IMR-90 (cell line): ENCODE measurements at regions not wholly inside any gene's neighbourhood (a gene's known extent, or its start where the extent isn't known, plus 50 kb on each side); places are given as distances from the start of the nearest gene placed in this dataset.

ENCODE experiments used
- ATAC-seq: fragments of 200-7000 bp; cut with Tn5 transposase; 2 replicates; pipeline ENCODE4 v1.9.1; 2020; ENCODE audit warnings: low read depth, mild to moderate bottlenecking, moderate library complexity
- BruUV-seq: library from RNA; stranded (reverse); fragments of 400-500 nt; replicated peaks from 2 replicates; lab custom pipeline; 2021; lab: Mats Ljungman, UMichigan
- CTCF ChIA-PET: fragments of 300-600 bp; formaldehyde crosslinking; extraction: SDS; loops from one replicate; lab custom pipeline; 2021; ENCODE audit warnings: antibody characterized with exemption; lab: Yijun Ruan, JAX
- POLR2A ChIA-PET: fragments of 300-600 bp; sonication (Branson Sonifier 250); formaldehyde crosslinking; loops from one replicate; lab custom pipeline; 2022; ENCODE audit warnings: antibody characterized with exemption; ENCODE audit not compliant: unreplicated experiment; lab: Charles Lee
- DNase-seq: peaks from one replicate; pipeline ENCODE4 v3.0.0; 2013
- H2AFZ ChIP-seq: replicated peaks from 2 replicates; pipeline ENCODE3; 2013; ENCODE audit warnings: low read length, mild to moderate bottlenecking; ENCODE audit not compliant: poor library complexity
- H2AK5ac ChIP-seq: 2 replicates; pipeline ENCODE4 v1.6.1; 2013; ENCODE audit warnings: low read depth, low read length, inconsistent platforms
- H2AK9ac ChIP-seq: replicated peaks from 2 replicates; pipeline ENCODE3; 2013; ENCODE audit warnings: mild to moderate bottlenecking, low read depth, low read length, moderate library complexity; ENCODE audit not compliant: poor library complexity
- H2BK120ac ChIP-seq: 2 replicates; pipeline ENCODE4 v1.6.1; 2013; ENCODE audit warnings: low read depth, low read length, inconsistent platforms
- H2BK15ac ChIP-seq: 3 replicates; pipeline ENCODE4 v1.6.1; 2013; ENCODE audit warnings: low read depth, low read length, inconsistent platforms
- H2BK20ac ChIP-seq: 2 replicates; pipeline ENCODE4 v1.6.1; 2013; ENCODE audit warnings: low read depth, mild to moderate bottlenecking, inconsistent platforms, low read length, moderate library complexity
- H2BK5ac ChIP-seq: 2 replicates; pipeline ENCODE4 v1.6.1; 2013; ENCODE audit warnings: mild to moderate bottlenecking, low read depth, low read length, inconsistent platforms; ENCODE audit not compliant: poor library complexity, severe bottlenecking
- H3K14ac ChIP-seq: replicated peaks from 2 replicates; pipeline ENCODE4 v1.6.1; 2013; ENCODE audit warnings: low read depth, low read length, inconsistent platforms
- H3K18ac ChIP-seq: 2 replicates; pipeline ENCODE4 v1.6.1; 2013; ENCODE audit warnings: low read depth, low read length, control low read depth
- H3K23ac ChIP-seq: 2 replicates; pipeline ENCODE4 v1.6.1; 2013; ENCODE audit warnings: low read depth, low read length, inconsistent platforms
- H3K27ac ChIP-seq: 2 replicates; pipeline ENCODE4 v1.5.1; 2013; ENCODE audit warnings: mild to moderate bottlenecking, control low read depth, low read length; ENCODE audit not compliant: insufficient read depth
- H3K27me3 ChIP-seq: 2 replicates; pipeline ENCODE4 v1.6.1; 2013; ENCODE audit warnings: low read length; ENCODE audit not compliant: control insufficient read depth, insufficient read depth
- H3K36me3 ChIP-seq: 2 replicates; pipeline ENCODE4 v1.6.1; 2013; ENCODE audit warnings: low read length, mixed read lengths; ENCODE audit not compliant: control insufficient read depth, insufficient read depth
- H3K4ac ChIP-seq: 2 replicates; pipeline ENCODE4 v1.6.1; 2013; ENCODE audit warnings: low read depth, low read length, inconsistent platforms
- H3K4me1 ChIP-seq: 2 replicates; pipeline ENCODE4 v1.6.1; 2013; ENCODE audit warnings: low read length, mixed read lengths; ENCODE audit not compliant: control insufficient read depth, insufficient read depth
- H3K4me2 ChIP-seq: 2 replicates; pipeline ENCODE4 v1.6.1; 2013; ENCODE audit warnings: low read depth, mild to moderate bottlenecking, control low read depth, low read length, moderate library complexity
- H3K4me3 ChIP-seq: 2 replicates; pipeline ENCODE4 v1.5.1; 2013; ENCODE audit warnings: low read depth, mild to moderate bottlenecking, control low read depth, low read length, moderate library complexity; ENCODE audit not compliant: insufficient read depth
- H3K56ac ChIP-seq: 2 replicates; pipeline ENCODE4 v1.6.1; 2013; ENCODE audit warnings: low read length, inconsistent platforms; ENCODE audit not compliant: insufficient read depth; ENCODE audit errors: extremely low read depth
- H3K79me1 ChIP-seq, 2 experiments: 2 replicates each; pipeline ENCODE4 v1.6.1; 2013; ENCODE audit warnings: low read length in 2 of 2, inconsistent platforms in 1 of 2, low read depth in 1 of 2
- H3K9ac ChIP-seq: 2 replicates; pipeline ENCODE4 v1.6.1; 2013; ENCODE audit warnings: low read depth, low read length, control low read depth
- H3K9me1 ChIP-seq: 2 replicates; pipeline ENCODE4 v1.6.1; 2013; ENCODE audit warnings: low read length, inconsistent platforms; ENCODE audit not compliant: insufficient read depth
- H3K9me3 ChIP-seq: 2 replicates; pipeline ENCODE4 v1.6.1; 2013; ENCODE audit warnings: low read length; ENCODE audit not compliant: control insufficient read depth, insufficient read depth
- H4K20me1 ChIP-seq: 2 replicates; pipeline ENCODE4 v1.6.1; 2013; ENCODE audit warnings: low read length, inconsistent platforms; ENCODE audit not compliant: insufficient read depth
- H4K5ac ChIP-seq: 2 replicates; pipeline ENCODE4 v1.6.1; 2013; ENCODE audit warnings: mild to moderate bottlenecking, low read depth, low read length, control low read depth
- H4K8ac ChIP-seq, 2 experiments: 2 replicates each; pipeline ENCODE4 v1.6.1; 2013; ENCODE audit warnings: low read depth in 2 of 2, low read length in 2 of 2, control low read depth in 1 of 2, inconsistent platforms in 1 of 2
- H4K91ac ChIP-seq: 2 replicates; pipeline ENCODE4 v1.6.1; 2013; ENCODE audit warnings: low read depth, low read length, inconsistent platforms; ENCODE audit not compliant: insufficient read depth
- BHLHE40 ChIP-seq: fragments of 150-350 bp; IDR thresholded peaks from 2 replicates; pipeline ENCODE4 v1.6.1; 2016; ENCODE audit warnings: mild to moderate bottlenecking, low read depth, low read length
- FOS ChIP-seq: fragments of 150-350 bp; IDR thresholded peaks from 2 replicates; pipeline ENCODE4 v1.6.1; 2016; ENCODE audit warnings: low read depth, low read length
- MAFK ChIP-seq: IDR thresholded peaks from 2 replicates; pipeline ENCODE4 v1.6.1; 2012; ENCODE audit warnings: low read depth, low read length, improper control_type of control experiment
- MXI1 ChIP-seq: IDR thresholded peaks from 2 replicates; pipeline ENCODE4 v1.6.1; 2012; ENCODE audit warnings: low read depth, mild to moderate bottlenecking, low read length, moderate library complexity, borderline replicate concordance
- NFE2L2 ChIP-seq: fragments of 150-350 bp; IDR thresholded peaks from 2 replicates; pipeline ENCODE4 v1.6.1; 2016; ENCODE audit warnings: low read depth, mild to moderate bottlenecking, low read length
- SMC3 ChIP-seq: fragments of 150-350 bp; IDR thresholded peaks from 2 replicates; pipeline ENCODE4 v1.6.1; 2016; ENCODE audit warnings: low read depth, mild to moderate bottlenecking, antibody characterized with exemption, low read length, moderate library complexity
- WGBS, 2 experiments: methylation state at CpG; one replicate each; pipeline versions ENCODE4 v1.1.5 to v1.1.7; 2013; ENCODE audit warnings: missing lambda C conversion rate in 2 of 2; ENCODE audit not compliant: insufficient read length in 1 of 2; ENCODE audit errors: extremely low coverage in 2 of 2; 5-methylcytosine and 5-hydroxymethylcytosine counted together
- dilution Hi-C: fragments of 300-500 bp; cut with HindIII; formaldehyde crosslinking; loops from one replicate; pipeline ENCODE4 v1.14.3; 2018; ENCODE audit warnings: low sequenced_read_pairs; ENCODE audit not compliant: unreplicated experiment
- in situ Hi-C: fragments of 300-500 bp; cut with MboI; formaldehyde crosslinking; loops from 3 replicates; pipeline ENCODE4 v1.14.3; 2019; ENCODE audit warnings: low sequenced_read_pairs, inconsistent platforms, mixed read lengths
- intact Hi-C: fragments of 100-400 bp; cut with micrococcal nuclease; formaldehyde crosslinking; loops from 2 replicates; pipeline ENCODE4 v1.10.0; 2022
- TF ChIP-seq, protein P1 (sequence below): fragments of 150-350 bp; IDR thresholded peaks from 2 replicates; pipeline ENCODE4 v1.6.1; 2017; ENCODE audit warnings: mild to moderate bottlenecking, antibody characterized with exemption, low read length, low read depth
- TF ChIP-seq, protein P2 (sequence below): conservative IDR thresholded peaks from 2 replicates; pipeline ENCODE4 v1.5.1; 2012; ENCODE audit warnings: mild to moderate bottlenecking, low read depth, low read length, improper control_type of control experiment

DNA sequence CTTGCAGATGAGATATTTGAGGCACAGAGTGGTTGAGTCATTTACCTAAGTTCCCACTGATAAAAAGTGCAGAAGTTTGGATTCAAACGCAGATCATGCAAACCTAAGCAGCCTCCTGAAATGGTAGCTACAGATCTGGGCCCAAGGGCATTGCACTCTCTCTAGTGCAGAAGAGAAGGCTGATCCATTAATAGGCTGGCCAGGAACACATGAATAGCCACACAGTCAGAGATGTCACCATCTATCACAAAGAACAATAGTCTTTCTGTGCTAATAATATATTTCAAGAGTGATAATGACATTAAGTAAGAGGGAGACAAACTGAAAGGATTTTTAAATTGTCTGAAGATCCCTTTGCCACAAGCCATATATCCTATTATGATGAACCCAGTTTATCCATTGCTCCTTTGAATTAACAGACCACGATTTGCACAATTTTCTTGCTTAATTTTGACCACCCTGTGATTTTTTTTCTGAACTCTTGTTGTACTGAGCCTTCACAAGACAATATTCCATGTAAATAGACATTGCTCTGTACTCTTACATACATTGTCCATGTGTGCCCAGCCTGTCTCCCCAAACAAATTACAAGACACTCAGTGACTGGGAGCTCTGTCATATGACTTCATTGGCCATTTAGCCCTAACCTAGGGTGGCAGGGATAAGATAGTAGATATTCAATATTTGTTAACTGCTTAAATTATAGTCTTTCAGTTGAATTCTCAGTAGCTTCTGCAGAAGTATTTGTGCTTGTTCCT is 112.4 kb upstream of the RBPJ start:
- H3K23ac ChIP-seq = no peak overlapping the region
- in situ Hi-C loops (no loop called here), intact Hi-C loops (no loop called here), dilution Hi-C loops (no loop called here)
- no peak for DNase-seq
- H4K91ac ChIP-seq = no peak overlapping the region; the same call in 1 of the 2 replicates
- H3K18ac ChIP-seq = no peak overlapping the region
- H3K27ac ChIP-seq = no peak overlapping the region
- no peaks in the 10 kb centered on the region for H3K79me1 ChIP-seq
- H3K14ac ChIP-seq = no peak overlapping the region
- TF ChIP-seq SMC3 (no peak), BHLHE40 (no peak), MAFK (no peak), MXI1 (no peak), NFE2L2 (no peak), FOS (no peak)
- TF ChIP-seq, protein P1, sequence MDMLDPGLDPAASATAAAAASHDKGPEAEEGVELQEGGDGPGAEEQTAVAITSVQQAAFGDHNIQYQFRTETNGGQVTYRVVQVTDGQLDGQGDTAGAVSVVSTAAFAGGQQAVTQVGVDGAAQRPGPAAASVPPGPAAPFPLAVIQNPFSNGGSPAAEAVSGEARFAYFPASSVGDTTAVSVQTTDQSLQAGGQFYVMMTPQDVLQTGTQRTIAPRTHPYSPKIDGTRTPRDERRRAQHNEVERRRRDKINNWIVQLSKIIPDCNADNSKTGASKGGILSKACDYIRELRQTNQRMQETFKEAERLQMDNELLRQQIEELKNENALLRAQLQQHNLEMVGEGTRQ = no peak
- TF ChIP-seq, protein P2, sequence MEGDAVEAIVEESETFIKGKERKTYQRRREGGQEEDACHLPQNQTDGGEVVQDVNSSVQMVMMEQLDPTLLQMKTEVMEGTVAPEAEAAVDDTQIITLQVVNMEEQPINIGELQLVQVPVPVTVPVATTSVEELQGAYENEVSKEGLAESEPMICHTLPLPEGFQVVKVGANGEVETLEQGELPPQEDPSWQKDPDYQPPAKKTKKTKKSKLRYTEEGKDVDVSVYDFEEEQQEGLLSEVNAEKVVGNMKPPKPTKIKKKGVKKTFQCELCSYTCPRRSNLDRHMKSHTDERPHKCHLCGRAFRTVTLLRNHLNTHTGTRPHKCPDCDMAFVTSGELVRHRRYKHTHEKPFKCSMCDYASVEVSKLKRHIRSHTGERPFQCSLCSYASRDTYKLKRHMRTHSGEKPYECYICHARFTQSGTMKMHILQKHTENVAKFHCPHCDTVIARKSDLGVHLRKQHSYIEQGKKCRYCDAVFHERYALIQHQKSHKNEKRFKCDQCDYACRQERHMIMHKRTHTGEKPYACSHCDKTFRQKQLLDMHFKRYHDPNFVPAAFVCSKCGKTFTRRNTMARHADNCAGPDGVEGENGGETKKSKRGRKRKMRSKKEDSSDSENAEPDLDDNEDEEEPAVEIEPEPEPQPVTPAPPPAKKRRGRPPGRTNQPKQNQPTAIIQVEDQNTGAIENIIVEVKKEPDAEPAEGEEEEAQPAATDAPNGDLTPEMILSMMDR = no peak
- no TSS peak for BruUV-seq
- no peak overlapping the region for H3K4me2 ChIP-seq
- ChIA-PET POLR2A (no interaction called here), CTCF (interaction anchor here (0.8 kb wide), 1 partner anchor 26 kb away, joined by 3 read pairs; no protein-coding TSS in a partner anchor)
- H4K5ac ChIP-seq = no peak overlapping the region
- H3K4me1 ChIP-seq = peaks cover 6% of the 10 kb centered on the region; the same call in 1 of the 2 replicates
- H2AFZ ChIP-seq = no peak overlapping the region
- H3K36me3 ChIP-seq = no peaks in the 10 kb centered on the region
- H2BK5ac ChIP-seq = no peak overlapping the region
- H4K8ac ChIP-seq = no peak overlapping the region
- WGBS, 2 experiments = 0% methylated on average over 1 of the region's 2 CpGs; no CpG with 5 or more reads in 1 of the 2 experiments
- no peak overlapping the region for H3K4me3 ChIP-seq
- no peaks in the 10 kb centered on the region for H4K20me1 ChIP-seq
- no peak overlapping the region for H3K9ac ChIP-seq
- no peak overlapping the region for H2BK120ac ChIP-seq
- H2BK20ac ChIP-seq = no peak overlapping the region
- H2AK9ac ChIP-seq = no peak overlapping the region
- H2AK5ac ChIP-seq = no peak overlapping the region
- H2BK15ac ChIP-seq = no peak overlapping the region
- no peaks in the 10 kb centered on the region; the same call in 1 of the 2 replicates for H3K9me1 ChIP-seq
- no peak overlapping the region for H3K4ac ChIP-seq
- no peak overlapping the region for H3K56ac ChIP-seq
- peaks cover 4% of the 10 kb centered on the region for H3K27me3 ChIP-seq
- no peaks in the 10 kb centered on the region for H3K9me3 ChIP-seq
- no peak for ATAC-seq
